HL-60 (cell line): ENCODE measurements at regions not wholly inside any gene's neighbourhood (a gene's known extent, or its start where the extent isn't known, plus 50 kb on each side); places are given as distances from the start of the nearest gene placed in this dataset.

Source experiments
- DNase-seq, 2 experiments: peaks; one replicate each; pipeline ENCODE4 v3.0.0-alpha.2; 2010 to 2020; ENCODE audit warnings: low read depth in 1 of 2, low spot score in 1 of 2
- H3K27ac ChIP-seq: fragments of 250-450 bp; sonication (Bioruptor Pico); replicated peaks from 2 replicates; pipeline ENCODE4 v1.5.1; 2020; ENCODE audit warnings: mild to moderate bottlenecking, moderate library complexity
- H3K27me3 ChIP-seq: fragments of 250-450 bp; sonication (Bioruptor Pico); 2 replicates; pipeline ENCODE4 v1.5.1; 2021; ENCODE audit warnings: mild to moderate bottlenecking, moderate library complexity; ENCODE audit not compliant: insufficient read depth, poor library complexity, severe bottlenecking
- H3K4me3 ChIP-seq: replicated peaks from 2 replicates; pipeline ENCODE4 v1.5.1; 2011; ENCODE audit warnings: mild to moderate bottlenecking, control low read depth, low read length; ENCODE audit not compliant: insufficient read depth
- CTCF ChIP-seq: IDR thresholded peaks from one replicate; pipeline ENCODE4 v1.5.1; 2011; ENCODE audit warnings: low read length, control low read depth, inconsistent platforms; ENCODE audit not compliant: insufficient read depth
- GABPA ChIP-seq: IDR thresholded peaks from 2 replicates; pipeline ENCODE4 v1.6.1; 2012; ENCODE audit warnings: low read depth
- POLR2AphosphoS5 ChIP-seq: IDR thresholded peaks from 2 replicates; pipeline ENCODE4 v1.6.1; 2012; ENCODE audit warnings: low read depth
- REST ChIP-seq: IDR thresholded peaks from 2 replicates; pipeline ENCODE4 v1.6.1; 2012; ENCODE audit warnings: low read depth; ENCODE audit not compliant: insufficient replicate concordance
- SPI1 ChIP-seq: IDR thresholded peaks from 2 replicates; pipeline ENCODE4 v1.6.1; 2012; ENCODE audit warnings: low read depth, mild to moderate bottlenecking, borderline replicate concordance

DNA sequence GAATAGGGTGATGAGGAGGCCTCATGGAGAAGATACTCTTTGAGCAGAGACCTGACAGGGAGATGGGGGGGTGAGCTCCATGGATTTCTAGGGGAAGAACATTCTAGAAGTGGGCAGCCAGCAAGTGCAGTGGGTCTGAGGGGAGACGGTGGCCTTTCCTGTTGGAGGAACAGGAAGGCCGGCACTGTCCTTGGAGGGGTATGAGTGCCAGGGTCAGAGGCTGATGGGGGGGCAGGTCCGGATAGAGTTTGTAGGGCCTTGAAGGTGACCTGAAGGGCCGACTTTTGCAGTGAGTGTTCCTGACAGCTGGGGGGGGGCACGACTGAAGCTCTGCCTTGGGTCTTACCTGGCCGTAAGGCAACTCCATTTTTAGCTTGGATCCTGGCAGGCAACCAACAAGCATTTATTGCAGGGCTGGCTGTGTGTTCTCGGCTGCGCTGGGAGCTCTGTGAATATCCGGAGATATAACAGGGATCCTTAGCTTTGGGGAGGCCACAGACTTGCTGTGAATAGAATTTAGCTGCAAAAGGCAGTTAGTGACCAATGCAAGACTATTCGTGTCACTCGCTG lies 130.6 kb downstream of the MRPS6 start:
- Histone ChIP-seq H3K27ac (peak overlapping the region; percentile 87), H3K4me3 (no peak overlapping the region), H3K27me3 (no peaks in the 10 kb centered on the region)
- TF ChIP-seq SPI1 (no peak), GABPA (no peak), CTCF (no peak), POLR2AphosphoS5 (no peak), REST (no peak)
- no peak for DNase-seq

GRCh38 chr21:34204481-34205439 lies 131.4 kb downstream of the MRPS6 start:
- no peak overlapping the region for H3K4me3 ChIP-seq
- H3K27me3 ChIP-seq = no peaks in the 10 kb centered on the region
- DNase-seq = no peak
- no peak for TF ChIP-seq POLR2AphosphoS5
- TF ChIP-seq CTCF = no peak
- no peak for TF ChIP-seq SPI1
- TF ChIP-seq GABPA = no peak
- no peak for TF ChIP-seq REST
- peak overlapping the region; percentile 87 for H3K27ac ChIP-seq

DNA sequence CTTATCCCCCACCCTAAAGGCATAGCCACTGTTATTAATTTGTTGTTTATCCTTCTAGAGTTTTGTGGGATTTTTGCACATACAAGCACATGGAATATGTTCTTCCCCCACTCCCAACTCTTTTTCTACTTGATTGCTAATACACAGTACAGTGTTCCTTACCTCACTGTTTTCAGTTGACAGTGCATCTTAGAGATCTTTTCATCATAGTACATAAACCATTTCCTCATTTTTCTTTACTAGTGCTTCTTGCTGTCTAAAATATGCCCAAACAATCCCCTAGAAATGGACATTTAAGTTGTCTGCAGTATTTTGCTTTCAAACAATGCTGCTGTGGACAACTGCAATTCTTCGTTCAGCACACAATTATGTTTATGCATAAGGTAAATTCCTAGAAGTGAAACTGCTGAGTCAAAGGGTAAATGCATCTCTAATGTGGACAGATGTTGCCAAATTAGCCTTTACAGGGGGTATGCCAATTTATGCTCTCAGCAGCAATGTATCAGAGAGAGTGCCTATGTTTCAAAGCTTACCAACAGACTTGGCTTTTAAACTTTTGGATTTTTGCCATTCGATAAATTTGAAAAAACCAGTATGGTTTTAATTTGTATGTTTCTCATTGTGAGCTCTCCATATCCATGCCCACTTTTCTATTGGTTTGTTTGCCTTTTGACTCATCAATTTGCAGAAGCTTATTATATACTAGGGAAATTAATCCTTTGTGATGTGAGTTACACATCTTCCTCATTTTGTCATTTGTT lies 132.6 kb downstream of the MRPS6 start:
- Histone ChIP-seq H3K27ac (peak overlapping the region; percentile 52), H3K4me3 (no peak overlapping the region), H3K27me3 (no peaks in the 10 kb centered on the region)
- DNase-seq = no peak
- no peak for TF ChIP-seq CTCF
- TF ChIP-seq SPI1 = peak; percentile 84
